Type B pancreatic cell (in vitro differentiated cells): ENCODE measurements at regions not wholly inside any gene's neighbourhood (a gene's known extent, or its start where the extent isn't known, plus 50 kb on each side); places are given as distances from the start of the nearest gene placed in this dataset.

ENCODE experiments used
- DNase-seq: peaks from one replicate; pipeline ENCODE4 v3.0.0; 2021; ENCODE audit warnings: mixed read lengths; ENCODE audit not compliant: unreplicated experiment; ENCODE audit errors: extremely low spot score
- H3K27ac Mint-ChIP-seq: 2 replicates; pipeline ENCODE4 v1.8.0; 2021; ENCODE audit warnings: mild to moderate bottlenecking, mixed read lengths
- H3K27me3 Mint-ChIP-seq: 2 replicates; pipeline ENCODE4 v1.8.0; 2021; ENCODE audit warnings: mixed read lengths
- H3K36me3 Mint-ChIP-seq: 2 replicates; pipeline ENCODE4 v1.8.0; 2021; ENCODE audit warnings: mixed read lengths
- H3K4me1 Mint-ChIP-seq: one replicate; pipeline ENCODE4 v1.8.0; 2021; ENCODE audit warnings: mixed read lengths; ENCODE audit not compliant: unreplicated experiment
- H3K4me3 Mint-ChIP-seq: 2 replicates; pipeline ENCODE4 v1.8.0; 2021; ENCODE audit warnings: mild to moderate bottlenecking, mixed read lengths
- H3K9me3 Mint-ChIP-seq: 2 replicates; pipeline ENCODE4 v1.8.0; 2021; ENCODE audit warnings: mixed read lengths
- TF ChIP-seq, protein P1 (sequence below): fragments of 200-600 bp; sonication (generic); conservative IDR thresholded peaks from 2 replicates; pipeline ENCODE4 v1.5.0; 2021; ENCODE audit warnings: antibody characterized with exemption, mild to moderate bottlenecking

DNA sequence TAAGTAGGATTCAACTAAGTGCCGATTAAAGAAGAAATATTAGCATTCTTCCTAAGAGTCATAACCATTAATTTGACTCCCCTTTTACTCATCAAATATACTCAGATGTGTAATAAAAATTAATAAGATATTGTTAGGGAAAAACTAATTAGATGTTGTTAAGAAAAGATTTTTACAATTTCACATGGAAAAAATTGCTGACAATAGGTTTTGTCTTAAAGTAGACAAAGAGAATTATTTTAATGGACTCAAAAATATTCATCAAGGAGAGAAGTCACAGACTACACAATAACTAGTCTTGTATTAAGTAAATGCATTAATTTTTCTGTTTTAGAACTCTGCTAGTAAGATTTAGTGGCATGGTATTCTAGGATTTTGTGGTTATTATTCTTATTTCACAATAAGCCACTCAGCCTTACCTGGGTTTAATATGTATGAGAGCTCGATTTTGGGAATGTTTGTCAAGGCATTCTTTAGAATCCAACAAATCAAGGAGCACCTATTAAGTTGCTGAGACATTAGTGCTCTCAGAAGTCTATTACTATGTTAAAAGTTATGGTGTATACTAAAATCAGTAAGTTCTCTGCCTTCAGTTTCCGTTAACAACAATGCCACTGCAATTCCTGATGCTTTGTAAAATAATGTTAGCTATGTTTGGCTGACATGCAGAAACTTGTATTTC, 110.2 kb upstream of the UGT8 start:
- Mint-ChIP-seq H3K27me3 (no peaks in the 10 kb centered on the region), H3K4me3 (no peak overlapping the region), H3K36me3 (no peaks in the 10 kb centered on the region), H3K9me3 (no peaks in the 10 kb centered on the region), H3K4me1 (peaks cover 13% of the 10 kb centered on the region), H3K27ac (no peak overlapping the region)
- no peak for DNase-seq
- TF ChIP-seq, protein P1, sequence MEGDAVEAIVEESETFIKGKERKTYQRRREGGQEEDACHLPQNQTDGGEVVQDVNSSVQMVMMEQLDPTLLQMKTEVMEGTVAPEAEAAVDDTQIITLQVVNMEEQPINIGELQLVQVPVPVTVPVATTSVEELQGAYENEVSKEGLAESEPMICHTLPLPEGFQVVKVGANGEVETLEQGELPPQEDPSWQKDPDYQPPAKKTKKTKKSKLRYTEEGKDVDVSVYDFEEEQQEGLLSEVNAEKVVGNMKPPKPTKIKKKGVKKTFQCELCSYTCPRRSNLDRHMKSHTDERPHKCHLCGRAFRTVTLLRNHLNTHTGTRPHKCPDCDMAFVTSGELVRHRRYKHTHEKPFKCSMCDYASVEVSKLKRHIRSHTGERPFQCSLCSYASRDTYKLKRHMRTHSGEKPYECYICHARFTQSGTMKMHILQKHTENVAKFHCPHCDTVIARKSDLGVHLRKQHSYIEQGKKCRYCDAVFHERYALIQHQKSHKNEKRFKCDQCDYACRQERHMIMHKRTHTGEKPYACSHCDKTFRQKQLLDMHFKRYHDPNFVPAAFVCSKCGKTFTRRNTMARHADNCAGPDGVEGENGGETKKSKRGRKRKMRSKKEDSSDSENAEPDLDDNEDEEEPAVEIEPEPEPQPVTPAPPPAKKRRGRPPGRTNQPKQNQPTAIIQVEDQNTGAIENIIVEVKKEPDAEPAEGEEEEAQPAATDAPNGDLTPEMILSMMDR = no peak

DNA sequence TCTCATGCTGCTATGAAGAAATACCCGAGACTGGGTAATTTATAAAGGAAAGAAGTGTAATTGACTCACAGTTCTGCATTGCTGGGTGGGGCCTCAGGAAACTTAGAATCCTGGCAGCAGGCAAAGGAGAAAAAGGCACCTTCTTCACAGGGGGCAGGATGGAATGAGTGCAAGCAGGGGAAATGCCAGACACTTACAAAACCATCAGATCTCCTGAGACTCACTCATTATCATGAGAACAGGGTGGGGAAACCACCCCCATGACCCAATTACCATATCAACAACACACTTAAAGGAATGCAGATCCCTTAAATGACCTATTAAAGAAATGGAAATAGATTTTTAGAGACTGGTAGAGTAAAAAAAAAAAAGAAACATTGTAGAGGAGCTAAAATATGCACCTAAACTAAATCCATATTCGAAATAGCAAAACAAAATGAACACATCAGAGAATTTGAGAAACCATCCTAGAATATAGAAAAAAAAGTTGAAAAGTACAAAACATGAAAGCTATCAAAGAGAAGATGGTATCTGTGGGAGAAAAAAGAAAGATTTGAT, 104.3 kb upstream of the UGT8 start:
- Mint-ChIP-seq H3K36me3 (no peaks in the 10 kb centered on the region), H3K27ac (no peak overlapping the region), H3K4me3 (no peak overlapping the region), H3K9me3 (no peaks in the 10 kb centered on the region), H3K4me1 (no peaks in the 10 kb centered on the region), H3K27me3 (no peaks in the 10 kb centered on the region)
- no peak for DNase-seq
- TF ChIP-seq, protein P1 = no peak

GRCh38 chr4:114495471-114495928, 103.1 kb upstream of the UGT8 start:
- H3K4me3 Mint-ChIP-seq = no peak overlapping the region
- H3K27ac Mint-ChIP-seq = no peak overlapping the region

DNA sequence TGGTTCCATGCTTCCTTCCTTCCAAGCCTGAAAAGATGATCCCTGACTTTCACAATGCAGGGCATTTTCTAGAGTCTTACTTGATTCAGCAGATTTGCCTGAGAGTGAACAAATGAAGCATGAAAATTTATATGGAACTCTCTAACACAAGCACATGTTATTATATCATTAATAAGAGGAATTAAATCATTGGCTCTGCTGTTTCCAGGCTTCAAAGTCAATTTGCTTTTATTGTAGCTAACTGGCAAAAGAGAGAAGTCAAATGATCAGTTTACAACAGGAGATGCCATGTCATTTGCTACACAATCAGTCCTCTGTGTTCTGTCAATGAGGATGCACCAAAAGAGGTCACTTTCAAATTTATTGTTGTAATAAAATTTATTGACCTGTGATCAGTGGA, 101.5 kb upstream of the UGT8 start:
- Mint-ChIP-seq H3K27me3 (no peaks in the 10 kb centered on the region), H3K36me3 (no peaks in the 10 kb centered on the region), H3K4me1 (no peaks in the 10 kb centered on the region), H3K9me3 (no peaks in the 10 kb centered on the region), H3K4me3 (no peak overlapping the region), H3K27ac (no peak overlapping the region)
- no peak for DNase-seq
- TF ChIP-seq, protein P1 = no peak

More at GRCh38 chr4:114495471-114495928, 103.1 kb upstream of the UGT8 start:
- no peak for DNase-seq
- no peaks in the 10 kb centered on the region for H3K27me3 Mint-ChIP-seq
- no peaks in the 10 kb centered on the region for H3K4me1 Mint-ChIP-seq
- TF ChIP-seq, protein P1 = no peak
- H3K36me3 Mint-ChIP-seq = no peaks in the 10 kb centered on the region
- H3K9me3 Mint-ChIP-seq = no peaks in the 10 kb centered on the region

GRCh38 chr4:114509340-114509739, 89.3 kb upstream of the UGT8 start:
- Mint-ChIP-seq H3K27ac (no peak overlapping the region), H3K9me3 (no peaks in the 10 kb centered on the region)

More at GRCh38 chr4:114509340-114509739, 89.3 kb upstream of the UGT8 start:
- Mint-ChIP-seq H3K4me1 (peaks cover 3% of the 10 kb centered on the region), H3K27me3 (no peaks in the 10 kb centered on the region), H3K4me3 (no peak overlapping the region), H3K36me3 (no peaks in the 10 kb centered on the region)
- DNase-seq = no peak
- TF ChIP-seq, protein P1 = no peak
